Tongue (tissue), 1 donor: ENCODE measurements at regions not wholly inside any gene's neighbourhood (a gene's known extent, or its start where the extent isn't known, plus 50 kb on each side); places are given as distances from the start of the nearest gene placed in this dataset.
A peak's percentile ranks its signal among the peaks of the same experiment; 100 is the strongest.

Experiments
- DNase-seq: peaks from one replicate; pipeline ENCODE4 v3.0.0-alpha.2; 2015

DNA sequence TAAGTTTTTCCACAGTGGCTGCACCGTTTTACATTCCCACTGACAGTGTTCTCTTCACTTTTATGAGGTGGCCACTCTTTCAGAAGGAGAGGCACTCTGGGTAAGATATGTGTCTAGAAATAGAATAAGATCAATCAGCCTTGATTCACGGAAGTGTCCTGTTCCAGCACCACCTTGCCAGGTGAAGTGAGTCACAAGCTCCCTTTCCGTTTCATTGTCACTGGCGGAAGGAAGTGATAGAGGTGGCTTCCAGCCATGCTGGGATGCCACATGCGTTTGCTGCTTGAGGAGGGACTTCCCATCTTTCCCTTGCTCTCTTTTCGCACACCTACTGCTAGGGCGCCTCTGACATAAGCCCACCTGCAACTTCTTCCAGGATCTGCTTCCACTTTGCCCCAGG is 217.1 kb downstream of the PIK3R1 start:
- no peak for DNase-seq

DNA sequence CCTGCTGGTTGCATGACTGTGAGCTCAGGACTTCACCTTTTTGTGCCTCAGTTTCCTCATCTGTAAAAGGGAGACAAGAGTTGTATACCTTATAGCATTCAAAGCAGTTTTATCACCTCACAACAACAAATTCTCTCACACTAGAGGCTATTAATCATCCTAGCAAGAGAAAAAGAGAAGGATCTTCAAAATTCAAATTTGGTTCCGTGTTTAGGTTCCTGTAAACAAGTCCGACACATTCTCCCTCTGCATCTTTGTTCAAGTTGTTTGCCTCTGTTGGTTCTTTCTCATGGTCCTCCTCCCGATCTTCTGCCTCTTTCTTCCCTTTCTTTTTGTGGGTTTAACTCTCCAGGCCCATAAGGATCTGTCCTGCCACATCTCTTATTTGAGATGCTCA is 218.0 kb downstream of the PIK3R1 start:
- no peak for DNase-seq

GRCh38 chr5:68433923-68434879 is 218.6 kb downstream of the PIK3R1 start:
- peak; percentile 63 for DNase-seq

- DNase-seq: no peak
Measured at GRCh38 chr5:68435611-68436010, 220.1 kb downstream of the PIK3R1 start.

DNA sequence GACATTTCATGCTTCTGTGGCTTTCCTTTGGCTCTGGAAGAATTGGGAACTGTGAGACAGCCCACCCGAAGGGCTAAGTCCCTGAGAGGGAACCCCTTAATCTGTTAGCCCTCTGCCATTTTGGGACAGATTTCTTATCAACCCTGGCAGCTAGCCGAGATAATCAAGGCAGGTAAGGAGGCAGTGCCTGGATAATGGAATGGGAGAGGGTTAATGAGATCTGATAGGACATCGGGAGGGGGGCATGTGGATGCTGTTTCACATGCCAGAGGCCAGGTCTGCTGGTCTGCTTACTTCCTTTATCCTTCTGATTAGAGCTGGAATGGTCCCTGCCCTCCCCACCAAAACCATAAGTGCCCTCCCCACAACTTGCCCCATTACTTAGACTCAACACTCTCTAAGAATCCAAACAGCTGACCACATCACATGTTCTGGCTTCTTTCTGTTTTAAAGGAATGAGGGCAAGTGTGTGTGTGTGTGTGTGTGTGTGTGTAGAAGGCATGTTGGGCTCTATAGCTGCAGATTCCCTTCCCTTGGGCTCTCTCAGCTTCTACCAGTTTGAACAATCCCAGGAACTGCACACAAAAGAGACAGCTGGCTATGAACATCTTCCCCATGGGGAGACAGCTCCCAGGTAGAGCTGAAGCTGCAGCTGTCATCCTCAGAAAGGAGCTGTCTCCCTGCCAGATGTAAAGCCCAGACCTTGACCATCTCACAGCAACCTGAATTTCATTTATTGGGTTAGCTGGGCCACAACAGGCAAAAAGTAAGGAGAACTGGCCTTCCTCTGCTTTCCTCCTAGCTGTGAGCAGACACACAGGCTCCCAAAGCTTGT is 221.3 kb downstream of the PIK3R1 start:
- DNase-seq: no peak

DNA sequence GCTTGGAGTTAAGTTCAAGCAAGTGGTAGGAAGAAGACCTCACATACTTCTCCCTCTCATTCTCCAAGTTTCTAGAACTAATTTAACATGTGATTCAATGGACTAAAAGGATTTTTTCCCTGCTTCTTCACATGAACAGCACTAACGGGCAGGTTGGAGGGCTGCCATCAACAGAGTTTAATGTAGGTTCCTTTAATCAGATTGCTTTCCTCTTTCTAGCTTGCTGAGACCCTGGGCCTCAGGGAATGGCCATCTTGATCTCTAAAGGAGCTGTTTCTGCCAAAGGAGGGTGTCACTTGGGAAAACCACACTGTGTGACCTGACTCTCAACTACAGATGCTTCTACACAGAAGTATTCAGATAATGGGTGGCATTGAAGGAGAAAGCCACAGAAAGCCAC is 223.3 kb downstream of the PIK3R1 start:
- DNase-seq: no peak

DNA sequence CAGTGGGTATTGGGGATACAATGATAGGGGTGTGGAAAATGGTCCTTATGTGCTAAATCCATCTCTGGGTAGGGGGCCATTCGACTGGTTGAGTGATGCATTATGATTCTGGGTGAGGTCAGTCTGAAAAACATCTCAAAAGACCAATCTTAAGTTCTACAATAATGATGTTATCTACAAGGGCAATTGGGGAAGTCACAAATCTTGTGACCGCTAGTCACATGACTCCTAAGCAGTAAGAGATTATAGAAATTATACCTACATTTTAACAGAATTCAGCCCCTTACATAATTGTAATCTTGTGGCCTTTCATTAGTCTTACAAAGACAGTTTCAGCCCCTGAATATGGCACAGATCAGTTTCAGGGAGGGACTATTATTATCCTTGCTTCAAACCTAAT is 224.7 kb downstream of the PIK3R1 start:
- DNase-seq: no peak

GRCh38 chr5:68440651-68441050 is 225.1 kb downstream of the PIK3R1 start:
- DNase-seq: no peak

- no peak for DNase-seq
Measured at GRCh38 chr5:68441309-68442073, 225.9 kb downstream of the PIK3R1 start.

- no peak for DNase-seq
Measured at GRCh38 chr5:68443091-68443490, 227.5 kb downstream of the PIK3R1 start.

- no peak for DNase-seq
Measured at GRCh38 chr5:68444048-68444447, 228.5 kb downstream of the PIK3R1 start.

GRCh38 chr5:68444833-68445232 is 229.3 kb downstream of the PIK3R1 start:
- DNase-seq: no peak

DNA sequence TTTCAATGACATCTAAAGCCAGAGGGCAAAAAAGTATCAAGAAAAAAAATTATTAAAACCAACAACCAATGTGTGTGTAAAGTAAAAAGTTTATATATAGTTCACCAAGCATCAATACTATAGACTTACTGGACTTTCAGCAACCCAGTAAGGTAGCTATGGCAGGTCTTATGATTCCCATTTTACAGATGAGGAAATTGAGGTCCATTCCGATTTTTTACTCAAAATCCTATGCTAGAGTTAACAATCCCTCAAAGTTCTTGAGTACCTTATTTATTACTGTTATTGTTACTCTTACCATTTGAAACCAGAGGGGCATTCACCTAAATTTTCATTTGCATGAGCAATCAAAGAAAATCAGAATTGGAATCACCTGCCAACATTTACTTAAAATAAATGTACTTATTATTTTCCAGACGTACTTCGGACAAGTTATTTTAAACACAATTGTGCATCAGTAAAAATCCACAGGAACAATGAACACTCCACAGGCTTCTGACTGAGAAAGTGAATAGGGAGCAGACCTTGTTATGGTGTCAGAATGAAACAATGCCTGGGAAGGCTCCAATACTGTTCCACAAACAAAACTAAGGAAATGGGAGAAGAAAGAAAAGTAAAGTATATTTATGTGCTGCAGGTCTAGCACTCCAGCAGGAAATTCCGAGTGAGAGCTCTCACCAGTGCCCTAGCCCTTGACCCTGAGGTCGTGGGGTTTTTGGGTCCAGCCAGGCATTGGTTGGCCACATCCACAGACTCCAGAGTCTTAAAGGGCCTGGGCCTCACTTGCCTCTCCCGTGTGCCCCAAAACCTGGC is 229.9 kb downstream of the PIK3R1 start:
- DNase-seq: no peak

DNA sequence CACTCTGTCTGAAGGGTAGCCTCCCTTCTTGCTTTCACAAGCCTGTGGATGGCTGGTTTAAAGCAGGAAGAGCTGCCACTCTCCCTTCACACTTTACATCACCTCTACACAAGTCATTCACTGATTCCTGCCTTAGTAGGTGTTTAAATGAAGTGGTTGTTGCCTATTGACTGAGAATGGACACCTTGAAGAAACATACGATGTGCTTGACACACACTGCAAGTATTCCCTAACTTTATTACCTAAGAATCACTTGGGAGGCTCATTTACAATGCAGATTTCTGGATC is 230.5 kb downstream of the PIK3R1 start:
- DNase-seq: no peak

- no peak for DNase-seq
Measured at GRCh38 chr5:68446487-68446894, 230.9 kb downstream of the PIK3R1 start.

DNA sequence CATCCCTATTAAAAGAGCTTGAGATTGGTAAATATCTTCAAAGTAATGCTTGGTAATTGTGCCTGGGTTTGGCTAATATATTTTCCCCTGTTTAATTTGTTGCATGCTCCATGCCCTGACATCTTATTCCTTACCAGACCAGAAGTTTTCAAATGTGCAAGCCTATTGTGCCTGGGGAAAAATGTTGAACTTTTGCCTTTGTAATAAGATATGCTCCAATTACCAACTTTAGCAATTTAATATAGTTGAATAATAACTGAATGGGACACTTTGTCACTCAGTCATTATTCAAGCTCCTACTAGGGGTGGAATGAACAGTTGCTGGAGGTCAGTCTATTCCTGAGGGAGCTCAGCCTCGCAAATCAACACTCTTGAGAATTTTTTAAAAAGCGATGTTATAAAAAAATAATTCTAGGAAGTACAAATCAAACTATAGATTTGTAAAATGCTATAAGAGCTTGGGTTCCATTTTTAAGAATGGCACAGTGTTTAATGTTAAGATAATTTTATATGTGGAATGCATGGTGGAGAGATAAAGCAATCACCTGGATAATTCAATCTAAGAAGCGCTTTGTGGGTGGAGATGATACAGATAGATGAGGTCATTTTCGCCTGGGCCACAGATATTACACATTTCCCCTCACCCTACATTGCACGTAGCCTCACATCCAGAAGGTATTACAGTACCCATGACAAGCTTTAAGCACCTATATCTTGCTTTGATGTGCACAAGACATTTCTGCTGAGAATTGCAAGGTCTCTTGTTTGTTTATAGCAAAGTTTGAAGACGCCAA is 231.8 kb downstream of the PIK3R1 start:
- no peak for DNase-seq

- no peak for DNase-seq
Measured at GRCh38 chr5:68449380-68449779, 233.8 kb downstream of the PIK3R1 start.

GRCh38 chr5:68450245-68450852 is 234.8 kb downstream of the PIK3R1 start:
- no peak for DNase-seq

DNA sequence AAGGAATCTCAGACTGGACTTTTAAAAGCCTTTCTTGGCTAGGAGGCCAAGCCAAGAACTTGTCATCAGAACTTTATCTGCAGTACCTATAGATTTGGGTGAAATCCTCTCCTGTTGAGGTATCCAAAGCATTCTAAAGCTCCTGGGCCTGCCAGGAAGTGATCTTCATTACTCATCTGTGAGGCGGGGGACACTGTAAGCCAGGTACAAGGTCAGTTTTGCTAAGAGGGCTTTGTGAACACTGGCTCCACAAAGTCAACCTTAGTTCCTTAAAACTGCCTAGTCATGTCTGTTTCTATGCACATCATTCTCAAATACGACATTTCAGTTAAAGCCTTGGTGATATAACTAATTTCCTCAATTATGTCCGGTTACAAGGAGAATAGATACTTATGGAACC is 236.7 kb downstream of the PIK3R1 start:
- no peak for DNase-seq

GRCh38 chr5:68454172-68454571 is 238.6 kb downstream of the PIK3R1 start:
- no peak for DNase-seq

- DNase-seq: no peak
Measured at GRCh38 chr5:68454766-68455165, 239.2 kb downstream of the PIK3R1 start.
